T-cell (primary cell): ENCODE measurements at regions not wholly inside any gene's neighbourhood (a gene's known extent, or its start where the extent isn't known, plus 50 kb on each side); places are given as distances from the start of the nearest gene placed in this dataset.

Experiments used
- ATAC-seq, 4 experiments: fragments of 200-7000 bp in 3 of 4; fragments of 150-1000 bp in 1 of 4; cut with Tn5 transposase; replicated peaks in 1 of 4; 1 replicate in 3 of 4; 2 replicates in 1 of 4; pipeline ENCODE4 v1.10.0; 2021; ENCODE audit warnings: moderate library complexity in 3 of 4, mild to moderate bottlenecking in 2 of 4, moderate number of reproducible peaks in 1 of 4
- CTCF ChIA-PET, 2 donors: fragments of 300-600 bp; sonication (Branson Sonifier 250); formaldehyde crosslinking; loops; one replicate each; lab custom pipeline; 2022; ENCODE audit warnings: antibody characterized with exemption in 2 of 2; lab: Charles Lee
- POLR2A ChIA-PET, 2 donors: fragments of 300-600 bp; sonication (Branson Sonifier 250); formaldehyde crosslinking; loops; one replicate each; lab custom pipeline; 2022; ENCODE audit warnings: antibody characterized with exemption in 2 of 2; lab: Charles Lee
- DNase-seq, 35 experiments: peaks; one replicate each; pipeline versions ENCODE4 v3.0.0 to v3.0.0-alpha.2; 2013 to 2023
- H3K27ac ChIP-seq: one replicate; pipeline ENCODE4 v1.5.1; 2013; ENCODE audit warnings: low read length
- H3K27me3 ChIP-seq, 2 experiments: replicated peaks in 1 of 2; 1 replicate in 1 of 2; 2 replicates in 1 of 2; pipeline versions ENCODE4 v1.6.1 to v1.7.0; 2013; ENCODE audit warnings: low read length in 1 of 2, mixed read lengths in 1 of 2; ENCODE audit not compliant: control insufficient read depth in 2 of 2, insufficient read depth in 2 of 2; ENCODE audit errors: extremely low read depth in 1 of 2
- H3K36me3 ChIP-seq, 2 donors: 1 replicate in 1 of 2; 2 replicates in 1 of 2; pipeline versions ENCODE4 v1.6.1 to v1.7.0; 2013; ENCODE audit warnings: low read length in 1 of 2; ENCODE audit not compliant: control insufficient read depth in 2 of 2, insufficient read depth in 1 of 2; ENCODE audit errors: extremely low read depth in 1 of 2
- H3K4me1 ChIP-seq, 2 experiments: 1 replicate in 1 of 2; 2 replicates in 1 of 2; pipeline versions ENCODE4 v1.6.1 to v1.7.0; 2013; ENCODE audit warnings: low read length in 2 of 2, mixed read lengths in 1 of 2; ENCODE audit not compliant: insufficient read depth in 2 of 2, control insufficient read depth in 1 of 2; ENCODE audit errors: extremely low read depth in 1 of 2
- H3K4me3 ChIP-seq, 2 donors: 1 replicate in 1 of 2; 2 replicates in 1 of 2; pipeline versions ENCODE4 v1.5.1 to v1.7.0; 2013; ENCODE audit warnings: mild to moderate bottlenecking in 2 of 2, low read length in 1 of 2, moderate library complexity in 1 of 2; ENCODE audit not compliant: control insufficient read depth in 1 of 2; ENCODE audit errors: extremely low read depth in 1 of 2
- H3K9me3 ChIP-seq: 2 replicates; pipeline ENCODE4 v1.7.0; 2013
- H3K27ac Mint-ChIP-seq, 2 donors: one replicate each; pipeline ENCODE4 v1.8.0; 2020 to 2021; ENCODE audit warnings: mild to moderate bottlenecking in 2 of 2, mixed read lengths in 2 of 2
- H3K27me3 Mint-ChIP-seq, 2 donors: one replicate each; pipeline ENCODE4 v1.8.0; 2021 to 2022; ENCODE audit warnings: mixed read lengths in 2 of 2
- H3K36me3 Mint-ChIP-seq: one replicate; pipeline ENCODE4 v1.8.0; 2021; ENCODE audit warnings: mixed read lengths
- H3K4me1 Mint-ChIP-seq, 3 donors: one replicate each; pipeline ENCODE4 v1.8.0; 2020 to 2022; ENCODE audit warnings: mixed read lengths in 3 of 3, mild to moderate bottlenecking in 1 of 3
- H3K4me3 Mint-ChIP-seq, 3 donors: one replicate each; pipeline ENCODE4 v1.8.0; 2020 to 2022; ENCODE audit warnings: mild to moderate bottlenecking in 3 of 3, mixed read lengths in 3 of 3, moderate library complexity in 3 of 3
- H3K9me3 Mint-ChIP-seq, 3 donors: one replicate each; pipeline ENCODE4 v1.8.0; 2020 to 2022; ENCODE audit warnings: mixed read lengths in 3 of 3
- whole genome bisulfite sequencing: methylation state at CpG from one replicate; pipeline ENCODE4 v1.1.5; 2013; ENCODE audit warnings: missing lambda C conversion rate; ENCODE audit not compliant: insufficient coverage; 5-methylcytosine and 5-hydroxymethylcytosine counted together

- no peaks in the 10 kb centered on the region for H3K4me1 Mint-ChIP-seq
- Histone ChIP-seq H3K4me3 (no peak overlapping the region), H3K9me3 (no peaks in the 10 kb centered on the region), H3K36me3 (no peaks in the 10 kb centered on the region), H3K27ac (no peak overlapping the region), H3K4me1 (no peaks in the 10 kb centered on the region), H3K27me3 (peaks cover 0 to 4% of the 10 kb centered on the region in 2 experiments)
- no peak overlapping the region for H3K4me3 Mint-ChIP-seq
- POLR2A ChIA-PET = no interaction called here
- no peaks in the 10 kb centered on the region for H3K36me3 Mint-ChIP-seq
- H3K9me3 Mint-ChIP-seq = peaks cover 0 to 3% (median 0%) of the 10 kb centered on the region in 3 donors
- no CpG with 5 or more reads among the region's 2 CpGs for WGBS
- H3K27ac Mint-ChIP-seq = no peak overlapping the region
- CTCF ChIA-PET = no interaction called here
- ATAC-seq (no peak), DNase-seq (no peak)
- H3K27me3 Mint-ChIP-seq = peaks cover 0 to 3% of the 10 kb centered on the region in 2 donors
These were observed 105.7 kb upstream of the LIMCH1 start for GRCh38 chr4:41432219-41432618.

DNA sequence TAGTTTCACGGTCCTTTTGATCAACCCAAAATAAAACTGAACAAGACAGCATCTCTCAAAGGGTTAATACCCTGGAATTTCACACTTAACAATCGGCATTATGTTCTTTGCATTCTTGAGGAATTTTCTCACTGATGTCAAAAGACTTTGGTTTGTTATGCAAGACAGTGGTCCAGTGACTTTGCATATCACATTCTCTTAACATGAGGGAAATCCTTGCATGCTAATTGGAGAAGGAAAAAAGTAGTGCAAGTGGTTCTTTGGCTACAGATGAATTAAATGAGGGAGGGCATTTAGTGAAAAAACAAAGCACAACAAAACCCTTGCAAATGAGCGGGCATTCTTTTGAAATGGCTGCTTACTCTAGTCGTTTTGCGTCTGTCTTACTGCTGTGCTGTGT lies 105.1 kb upstream of the LIMCH1 start:
- POLR2A ChIA-PET = no interaction called here
- H3K36me3 Mint-ChIP-seq = no peaks in the 10 kb centered on the region
- no peak overlapping the region for H3K4me3 ChIP-seq
- H3K36me3 ChIP-seq = no peaks in the 10 kb centered on the region
- ATAC-seq (no peak), DNase-seq (no peak)
- H3K27ac Mint-ChIP-seq = no peak overlapping the region
- H3K27me3 ChIP-seq = peaks cover 0 to 4% of the 10 kb centered on the region in 2 experiments
- H3K4me3 Mint-ChIP-seq = no peak overlapping the region
- H3K4me1 ChIP-seq = no peaks in the 10 kb centered on the region
- H3K4me1 Mint-ChIP-seq = no peaks in the 10 kb centered on the region
- H3K9me3 Mint-ChIP-seq = peaks cover 0 to 3% (median 0%) of the 10 kb centered on the region in 3 donors
- no peaks in the 10 kb centered on the region for H3K9me3 ChIP-seq
- peaks cover 0 to 3% of the 10 kb centered on the region in 2 donors for H3K27me3 Mint-ChIP-seq
- WGBS = 80% methylated on average over 1 of the region's 5 CpGs
- CTCF ChIA-PET = no interaction called here
- no peak overlapping the region for H3K27ac ChIP-seq

GRCh38 chr4:41433361-41433760 lies 104.6 kb upstream of the LIMCH1 start:
- CTCF ChIA-PET = no interaction called here
- H3K27me3 Mint-ChIP-seq = peaks cover 0 to 3% of the 10 kb centered on the region in 2 donors

DNA sequence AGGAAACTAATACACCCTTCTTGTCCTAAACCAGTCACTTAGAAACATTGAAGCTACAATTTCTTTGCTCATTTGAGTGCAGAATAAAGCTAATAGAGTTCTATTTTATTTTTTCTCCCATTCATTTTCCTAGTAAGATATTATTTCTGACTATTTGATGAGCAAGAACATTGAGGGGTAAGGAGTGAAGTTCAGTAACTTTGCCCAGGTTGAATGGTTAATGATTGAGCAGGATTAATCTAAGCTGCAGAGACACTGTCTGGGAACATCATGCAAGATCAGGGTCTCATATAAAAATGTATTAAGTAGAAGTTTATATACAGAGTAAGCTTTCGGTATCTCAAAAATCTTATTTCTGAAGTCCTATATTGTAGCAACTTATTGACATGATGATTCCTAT lies 102.4 kb upstream of the LIMCH1 start:
- Mint-ChIP-seq H3K27ac (no peak overlapping the region), H3K27me3 (peaks cover 0 to 3% of the 10 kb centered on the region in 2 donors), H3K4me1 (no peaks in the 10 kb centered on the region), H3K4me3 (no peak overlapping the region), H3K36me3 (no peaks in the 10 kb centered on the region), H3K9me3 (no peaks in the 10 kb centered on the region)
- no peak overlapping the region for H3K4me3 ChIP-seq
- H3K36me3 ChIP-seq = no peaks in the 10 kb centered on the region
- H3K27me3 ChIP-seq = peaks cover 0 to 7% of the 10 kb centered on the region in 2 experiments
- WGBS = no CpG with 5 or more reads among the region's 1 CpG
- H3K9me3 ChIP-seq = no peaks in the 10 kb centered on the region
- ATAC-seq (no peak), DNase-seq (no peak)
- no peak overlapping the region for H3K27ac ChIP-seq
- H3K4me1 ChIP-seq = no peaks in the 10 kb centered on the region
- ChIA-PET POLR2A (no interaction called here), CTCF (no interaction called here)

More at GRCh38 chr4:41433361-41433760, 104.6 kb upstream of the LIMCH1 start:
- Mint-ChIP-seq H3K36me3 (no peaks in the 10 kb centered on the region), H3K27ac (no peak overlapping the region), H3K4me1 (no peaks in the 10 kb centered on the region), H3K9me3 (peaks cover 0 to 3% (median 0%) of the 10 kb centered on the region in 3 donors), H3K4me3 (no peak overlapping the region)
- Histone ChIP-seq H3K4me1 (no peaks in the 10 kb centered on the region), H3K4me3 (no peak overlapping the region), H3K9me3 (no peaks in the 10 kb centered on the region), H3K27me3 (peaks cover 0 to 4% of the 10 kb centered on the region in 2 experiments), H3K36me3 (no peaks in the 10 kb centered on the region), H3K27ac (no peak overlapping the region)
- POLR2A ChIA-PET = no interaction called here
- DNase-seq (no peak), ATAC-seq (no peak)
- no CpG with 5 or more reads among the region's 3 CpGs for WGBS

GRCh38 chr4:41436419-41436818 lies 101.5 kb upstream of the LIMCH1 start:
- DNase-seq (no peak), ATAC-seq (no peak)
- no peaks in the 10 kb centered on the region for H3K9me3 ChIP-seq
- POLR2A ChIA-PET = no interaction called here
- WGBS = 86% methylated on average over 1 of the region's 4 CpGs
- H3K9me3 Mint-ChIP-seq = no peaks in the 10 kb centered on the region
- no peak overlapping the region for H3K4me3 ChIP-seq
- H3K4me1 Mint-ChIP-seq = no peaks in the 10 kb centered on the region
- peaks cover 0 to 3% of the 10 kb centered on the region in 2 donors for H3K27me3 Mint-ChIP-seq
- H3K4me1 ChIP-seq = no peaks in the 10 kb centered on the region
- no peak overlapping the region for H3K4me3 Mint-ChIP-seq
- H3K27me3 ChIP-seq = peaks cover 0 to 7% of the 10 kb centered on the region in 2 experiments
- H3K36me3 Mint-ChIP-seq = no peaks in the 10 kb centered on the region
- H3K36me3 ChIP-seq = no peaks in the 10 kb centered on the region
- H3K27ac ChIP-seq = no peak overlapping the region
- CTCF ChIA-PET = interaction anchor here in 1 of 2 donors (0.7 kb wide), 1 partner anchor 38 kb away, joined by 4 read pairs; no protein-coding TSS in a partner anchor
- no peak overlapping the region for H3K27ac Mint-ChIP-seq

DNA sequence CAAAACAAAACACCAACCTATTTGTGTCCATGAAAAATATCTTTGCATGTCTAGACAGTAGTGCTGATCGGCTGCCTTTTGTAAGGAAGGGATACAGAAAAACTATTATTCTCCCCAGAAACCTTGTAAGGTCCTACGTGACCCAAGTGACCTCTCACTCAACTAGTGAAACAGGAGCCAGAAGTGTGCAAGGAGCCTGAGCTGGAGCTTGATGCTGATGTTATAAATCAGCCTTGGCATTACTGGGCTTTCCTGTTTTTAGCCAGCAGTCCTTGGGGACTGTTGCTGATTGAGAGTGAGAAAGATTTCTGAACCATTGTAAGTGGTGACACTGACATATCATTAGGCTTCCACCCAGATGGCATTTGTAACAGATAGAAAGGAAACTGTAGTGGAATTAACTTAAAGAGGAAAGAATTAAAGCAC lies 100.8 kb upstream of the LIMCH1 start:
- ChIA-PET POLR2A (no interaction called here), CTCF (interaction anchor here (0.7 to 1.2 kb wide), 2 partner anchors 13 to 39 kb away, joined by 3 to 4 read pairs; no protein-coding TSS in a partner anchor)
- no peak for ATAC-seq
- H3K4me1 Mint-ChIP-seq = no peaks in the 10 kb centered on the region
- no peak overlapping the region for H3K27ac Mint-ChIP-seq
- no peak for DNase-seq
- H3K9me3 Mint-ChIP-seq = no peaks in the 10 kb centered on the region
- Histone ChIP-seq H3K27ac (no peak overlapping the region), H3K27me3 (peaks cover 0 to 8% of the 10 kb centered on the region in 2 experiments), H3K9me3 (no peaks in the 10 kb centered on the region), H3K4me1 (no peaks in the 10 kb centered on the region), H3K4me3 (no peak overlapping the region), H3K36me3 (no peaks in the 10 kb centered on the region)
- no CpG with 5 or more reads among the region's 2 CpGs for WGBS
- no peak overlapping the region for H3K4me3 Mint-ChIP-seq
- no peaks in the 10 kb centered on the region for H3K36me3 Mint-ChIP-seq
- H3K27me3 Mint-ChIP-seq = peaks cover 0 to 3% of the 10 kb centered on the region in 2 donors

GRCh38 chr4:41438931-41439297 lies 99.0 kb upstream of the LIMCH1 start:
- no peaks in the 10 kb centered on the region for H3K9me3 Mint-ChIP-seq
- H3K4me3 Mint-ChIP-seq = no peak overlapping the region
- H3K4me1 Mint-ChIP-seq = no peaks in the 10 kb centered on the region
- peaks cover 0 to 8% of the 10 kb centered on the region in 2 experiments for H3K27me3 ChIP-seq
- CTCF ChIA-PET = no interaction called here
- no peak overlapping the region for H3K4me3 ChIP-seq
- POLR2A ChIA-PET = no interaction called here
- DNase-seq (no peak), ATAC-seq (no peak)
- no peaks in the 10 kb centered on the region for H3K9me3 ChIP-seq
- no peak overlapping the region for H3K27ac Mint-ChIP-seq
- H3K36me3 ChIP-seq = no peaks in the 10 kb centered on the region
- no peaks in the 10 kb centered on the region for H3K4me1 ChIP-seq
- H3K36me3 Mint-ChIP-seq = no peaks in the 10 kb centered on the region
- H3K27ac ChIP-seq = no peak overlapping the region
- H3K27me3 Mint-ChIP-seq = no peaks in the 10 kb centered on the region
- no CpG with 5 or more reads among the region's 1 CpG for WGBS
